ENCODE measurements at regions not wholly inside any gene's neighbourhood (a gene's known extent, or its start where the extent isn't known, plus 50 kb on each side); places are given as distances from the start of the nearest gene placed in this dataset.

- Mint-ChIP-seq H3K27me3 (ENCODE audit: unreplicated experiment) (peaks cover 5% of the 10 kb centered on the region), H3K27ac (ENCODE audit: unreplicated experiment) (no peak overlapping the region), H3K36me3 (ENCODE audit: unreplicated experiment) (no peaks in the 10 kb centered on the region), H3K4me1 (ENCODE audit: low read depth, unreplicated experiment) (no peaks in the 10 kb centered on the region), H3K9me3 (ENCODE audit: unreplicated experiment) (no peaks in the 10 kb centered on the region), H3K4me3 (ENCODE audit: unreplicated experiment) (no peak overlapping the region)
- TF ChIP-seq, protein P1, sequence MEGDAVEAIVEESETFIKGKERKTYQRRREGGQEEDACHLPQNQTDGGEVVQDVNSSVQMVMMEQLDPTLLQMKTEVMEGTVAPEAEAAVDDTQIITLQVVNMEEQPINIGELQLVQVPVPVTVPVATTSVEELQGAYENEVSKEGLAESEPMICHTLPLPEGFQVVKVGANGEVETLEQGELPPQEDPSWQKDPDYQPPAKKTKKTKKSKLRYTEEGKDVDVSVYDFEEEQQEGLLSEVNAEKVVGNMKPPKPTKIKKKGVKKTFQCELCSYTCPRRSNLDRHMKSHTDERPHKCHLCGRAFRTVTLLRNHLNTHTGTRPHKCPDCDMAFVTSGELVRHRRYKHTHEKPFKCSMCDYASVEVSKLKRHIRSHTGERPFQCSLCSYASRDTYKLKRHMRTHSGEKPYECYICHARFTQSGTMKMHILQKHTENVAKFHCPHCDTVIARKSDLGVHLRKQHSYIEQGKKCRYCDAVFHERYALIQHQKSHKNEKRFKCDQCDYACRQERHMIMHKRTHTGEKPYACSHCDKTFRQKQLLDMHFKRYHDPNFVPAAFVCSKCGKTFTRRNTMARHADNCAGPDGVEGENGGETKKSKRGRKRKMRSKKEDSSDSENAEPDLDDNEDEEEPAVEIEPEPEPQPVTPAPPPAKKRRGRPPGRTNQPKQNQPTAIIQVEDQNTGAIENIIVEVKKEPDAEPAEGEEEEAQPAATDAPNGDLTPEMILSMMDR (IDR thresholded peaks at IDR 0.05; ENCODE audit: partially characterized antibody, unreplicated experiment): no peak
- DNase-seq: no peak
Observed at GRCh38 chr14:66281036-66281776, 205.0 kb upstream of the CCDC196 start.

DNA sequence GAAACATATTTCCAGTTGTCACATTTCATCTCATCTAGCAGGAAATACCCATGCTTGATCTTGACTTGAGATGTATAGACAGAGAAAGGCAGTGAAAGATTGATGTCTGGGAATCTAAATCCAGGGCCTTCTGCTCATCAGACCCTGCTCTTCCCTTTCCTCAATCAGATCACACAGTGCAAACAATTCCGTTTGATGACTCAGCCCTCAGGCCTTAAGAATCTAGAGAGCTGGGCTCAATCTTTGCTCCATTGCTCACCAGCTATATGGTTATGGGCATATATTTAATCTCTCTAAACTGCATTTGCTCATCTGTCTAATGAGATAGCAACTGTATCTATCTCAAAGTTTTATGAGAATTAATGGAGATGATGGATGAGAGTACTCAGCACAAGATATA is 201.8 kb upstream of the CCDC196 start:
- Mint-ChIP-seq H3K27me3 (ENCODE audit: unreplicated experiment) (peaks cover 3% of the 10 kb centered on the region), H3K36me3 (ENCODE audit: unreplicated experiment) (no peaks in the 10 kb centered on the region), H3K9me3 (ENCODE audit: unreplicated experiment) (no peaks in the 10 kb centered on the region), H3K4me3 (ENCODE audit: unreplicated experiment) (no peak overlapping the region), H3K27ac (ENCODE audit: unreplicated experiment) (no peak overlapping the region), H3K4me1 (ENCODE audit: low read depth, unreplicated experiment) (no peaks in the 10 kb centered on the region)
- DNase-seq: no peak
- TF ChIP-seq, protein P1 (IDR thresholded peaks at IDR 0.05; ENCODE audit: partially characterized antibody, unreplicated experiment): no peak

DNA sequence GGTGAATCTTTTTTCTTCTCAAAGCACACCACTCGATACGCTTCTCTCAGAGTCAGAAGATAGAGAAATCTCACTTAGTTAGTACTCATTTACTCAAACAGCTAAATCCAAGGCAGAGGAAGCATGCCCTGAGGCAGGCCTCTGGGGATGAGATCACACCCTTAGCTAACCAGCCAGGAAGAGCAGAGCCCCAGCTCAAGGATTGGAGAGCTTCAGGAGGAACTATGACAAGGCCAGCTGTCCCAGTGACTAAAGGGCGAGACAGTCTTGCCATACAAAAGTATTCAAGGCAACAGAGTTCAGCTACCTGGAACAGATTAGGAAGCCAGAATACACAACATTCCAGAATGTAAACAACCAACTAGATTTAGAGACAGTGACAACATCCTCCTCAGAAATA is 197.7 kb upstream of the CCDC196 start:
- Mint-ChIP-seq H3K4me1 (ENCODE audit: low read depth, unreplicated experiment) (no peaks in the 10 kb centered on the region), H3K4me3 (ENCODE audit: unreplicated experiment) (no peak overlapping the region), H3K36me3 (ENCODE audit: unreplicated experiment) (no peaks in the 10 kb centered on the region), H3K9me3 (ENCODE audit: unreplicated experiment) (no peaks in the 10 kb centered on the region), H3K27me3 (ENCODE audit: unreplicated experiment) (no peaks in the 10 kb centered on the region), H3K27ac (ENCODE audit: unreplicated experiment) (no peak overlapping the region)
- DNase-seq: no peak
- TF ChIP-seq, protein P1 (IDR thresholded peaks at IDR 0.05; ENCODE audit: partially characterized antibody, unreplicated experiment): no peak

DNA sequence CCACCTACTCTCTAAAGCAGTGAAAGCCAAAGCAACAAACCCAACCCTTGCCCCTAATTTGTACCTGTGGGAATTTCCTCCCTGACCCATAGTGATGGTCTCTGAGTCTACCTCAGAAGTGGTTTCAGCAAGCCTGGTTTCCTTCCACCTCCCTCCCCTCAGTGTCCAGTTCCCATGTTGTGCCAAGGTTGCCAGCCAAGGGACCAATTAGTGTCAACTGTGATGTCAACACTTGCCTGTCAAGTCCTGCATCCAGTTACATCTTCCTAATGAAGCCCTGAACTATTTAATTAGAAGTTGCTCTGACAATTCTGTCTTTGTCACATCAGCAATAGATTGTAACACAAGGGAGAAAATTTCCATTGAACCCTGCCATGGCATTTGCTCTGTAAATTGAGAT is 194.4 kb upstream of the CCDC196 start:
- Mint-ChIP-seq H3K36me3 (ENCODE audit: unreplicated experiment) (no peaks in the 10 kb centered on the region), H3K27ac (ENCODE audit: unreplicated experiment) (no peak overlapping the region), H3K4me3 (ENCODE audit: unreplicated experiment) (no peak overlapping the region), H3K4me1 (ENCODE audit: low read depth, unreplicated experiment) (no peaks in the 10 kb centered on the region), H3K27me3 (ENCODE audit: unreplicated experiment) (no peaks in the 10 kb centered on the region), H3K9me3 (ENCODE audit: unreplicated experiment) (no peaks in the 10 kb centered on the region)
- TF ChIP-seq, protein P1 (IDR thresholded peaks at IDR 0.05; ENCODE audit: partially characterized antibody, unreplicated experiment): no peak
- no peak for DNase-seq

GRCh38 chr14:66293533-66294105 is 192.6 kb upstream of the CCDC196 start:
- TF ChIP-seq, protein P1 (IDR thresholded peaks at IDR 0.05; ENCODE audit: partially characterized antibody, unreplicated experiment): no peak
- DNase-seq: no peak
- Mint-ChIP-seq H3K9me3 (ENCODE audit: unreplicated experiment) (no peaks in the 10 kb centered on the region), H3K4me1 (ENCODE audit: low read depth, unreplicated experiment) (no peaks in the 10 kb centered on the region), H3K27me3 (ENCODE audit: unreplicated experiment) (no peaks in the 10 kb centered on the region), H3K36me3 (ENCODE audit: unreplicated experiment) (no peaks in the 10 kb centered on the region), H3K27ac (ENCODE audit: unreplicated experiment) (no peak overlapping the region), H3K4me3 (ENCODE audit: unreplicated experiment) (no peak overlapping the region)
